Dendritic cell treated with granulocyte-macrophage colony-stimulating factor and Interleukin-4, amounts not matched to agents 40 ng/mL and 50 ng/mL, for 4 days (primary cell): ENCODE measurements at regions not wholly inside any gene's neighbourhood (a gene's known extent, or its start where the extent isn't known, plus 50 kb on each side); places are given as distances from the start of the nearest gene placed in this dataset.

Experiments
- H3K27ac Mint-ChIP-seq: one replicate; pipeline ENCODE4 v1.8.0; 2022; ENCODE audit warnings: mild to moderate bottlenecking, mixed read lengths
- H3K27me3 Mint-ChIP-seq: one replicate; pipeline ENCODE4 v1.8.0; 2022; ENCODE audit warnings: mild to moderate bottlenecking, mixed read lengths
- H3K36me3 Mint-ChIP-seq: one replicate; pipeline ENCODE4 v1.8.0; 2022; ENCODE audit warnings: low read depth, mixed read lengths
- H3K4me1 Mint-ChIP-seq: one replicate; pipeline ENCODE4 v1.8.0; 2022; ENCODE audit warnings: low read depth, mixed read lengths
- H3K4me3 Mint-ChIP-seq: one replicate; pipeline ENCODE4 v1.8.0; 2022; ENCODE audit warnings: mild to moderate bottlenecking, moderate library complexity, mixed read lengths
- H3K9me3 Mint-ChIP-seq: one replicate; pipeline ENCODE4 v1.8.0; 2022; ENCODE audit warnings: mixed read lengths
- intact Hi-C: fragments of 100-400 bp; cut with micrococcal nuclease; formaldehyde crosslinking; loops from one replicate; pipeline ENCODE4 v1.15.0; 2022

GRCh38 chr2:59889305-59889704 lies 664.1 kb downstream of the BCL11A start:
- Mint-ChIP-seq H3K27me3 (no peaks in the 10 kb centered on the region), H3K4me1 (no peaks in the 10 kb centered on the region), H3K9me3 (no peaks in the 10 kb centered on the region), H3K27ac (no peak overlapping the region), H3K36me3 (no peaks in the 10 kb centered on the region), H3K4me3 (no peak overlapping the region)
- intact Hi-C loops = no loop called here

GRCh38 chr2:59888706-59889105 lies 664.7 kb downstream of the BCL11A start:
- Mint-ChIP-seq H3K4me3 (no peak overlapping the region), H3K9me3 (no peaks in the 10 kb centered on the region), H3K4me1 (no peaks in the 10 kb centered on the region), H3K36me3 (no peaks in the 10 kb centered on the region), H3K27me3 (no peaks in the 10 kb centered on the region), H3K27ac (no peak overlapping the region)
- intact Hi-C loops = no loop called here

GRCh38 chr2:59888015-59888414 lies 665.4 kb downstream of the BCL11A start:
- Mint-ChIP-seq H3K4me1 (no peaks in the 10 kb centered on the region), H3K27ac (no peak overlapping the region), H3K27me3 (no peaks in the 10 kb centered on the region), H3K9me3 (no peaks in the 10 kb centered on the region), H3K4me3 (no peak overlapping the region), H3K36me3 (no peaks in the 10 kb centered on the region)
- intact Hi-C loops = no loop called here

- Mint-ChIP-seq H3K27ac (no peak overlapping the region), H3K27me3 (no peaks in the 10 kb centered on the region), H3K4me1 (no peaks in the 10 kb centered on the region), H3K9me3 (no peaks in the 10 kb centered on the region), H3K4me3 (no peak overlapping the region), H3K36me3 (no peaks in the 10 kb centered on the region)
- intact Hi-C loops = no loop called here
Observed at GRCh38 chr2:59887366-59887765, 666.1 kb downstream of the BCL11A start.

- Mint-ChIP-seq H3K9me3 (no peaks in the 10 kb centered on the region), H3K36me3 (no peaks in the 10 kb centered on the region), H3K27ac (no peak overlapping the region), H3K4me3 (no peak overlapping the region), H3K4me1 (no peaks in the 10 kb centered on the region), H3K27me3 (no peaks in the 10 kb centered on the region)
- intact Hi-C loops = no loop called here
Observed at GRCh38 chr2:59886759-59887158, 666.7 kb downstream of the BCL11A start.

GRCh38 chr2:59885541-59885940 lies 667.9 kb downstream of the BCL11A start:
- Mint-ChIP-seq H3K9me3 (no peaks in the 10 kb centered on the region), H3K4me3 (no peak overlapping the region), H3K4me1 (no peaks in the 10 kb centered on the region), H3K36me3 (no peaks in the 10 kb centered on the region), H3K27ac (no peak overlapping the region), H3K27me3 (no peaks in the 10 kb centered on the region)
- intact Hi-C loops = no loop called here

- intact Hi-C loops = no loop called here
- Mint-ChIP-seq H3K9me3 (no peaks in the 10 kb centered on the region), H3K4me3 (no peak overlapping the region), H3K27ac (no peak overlapping the region), H3K4me1 (no peaks in the 10 kb centered on the region), H3K36me3 (no peaks in the 10 kb centered on the region), H3K27me3 (no peaks in the 10 kb centered on the region)
Observed at GRCh38 chr2:59884166-59884565, 669.3 kb downstream of the BCL11A start.

- intact Hi-C loops = no loop called here
- H3K9me3 Mint-ChIP-seq = no peaks in the 10 kb centered on the region
Observed at GRCh38 chr2:59882822-59883221, 670.6 kb downstream of the BCL11A start.

GRCh38 chr2:59882279-59882678 lies 671.2 kb downstream of the BCL11A start:
- Mint-ChIP-seq H3K4me1 (no peaks in the 10 kb centered on the region), H3K4me3 (no peak overlapping the region), H3K36me3 (no peaks in the 10 kb centered on the region), H3K9me3 (no peaks in the 10 kb centered on the region), H3K27ac (no peak overlapping the region), H3K27me3 (no peaks in the 10 kb centered on the region)
- intact Hi-C loops = no loop called here

More at GRCh38 chr2:59882822-59883221, 670.6 kb downstream of the BCL11A start:
- Mint-ChIP-seq H3K36me3 (no peaks in the 10 kb centered on the region), H3K4me1 (no peaks in the 10 kb centered on the region), H3K27ac (no peak overlapping the region), H3K4me3 (no peak overlapping the region), H3K27me3 (no peaks in the 10 kb centered on the region)

GRCh38 chr2:59881218-59881617 lies 672.2 kb downstream of the BCL11A start:
- Mint-ChIP-seq H3K36me3 (no peaks in the 10 kb centered on the region), H3K4me3 (no peak overlapping the region), H3K27me3 (no peaks in the 10 kb centered on the region), H3K9me3 (no peaks in the 10 kb centered on the region), H3K4me1 (no peaks in the 10 kb centered on the region), H3K27ac (no peak overlapping the region)
- intact Hi-C loops = no loop called here

- H3K27ac Mint-ChIP-seq = no peak overlapping the region
- no peaks in the 10 kb centered on the region for H3K9me3 Mint-ChIP-seq
- H3K4me1 Mint-ChIP-seq = no peaks in the 10 kb centered on the region
- no peaks in the 10 kb centered on the region for H3K27me3 Mint-ChIP-seq
- no peaks in the 10 kb centered on the region for H3K36me3 Mint-ChIP-seq
- H3K4me3 Mint-ChIP-seq = no peak overlapping the region
- intact Hi-C loops = no loop called here
Observed at GRCh38 chr2:59879700-59880131, 673.7 kb downstream of the BCL11A start.

- Mint-ChIP-seq H3K9me3 (no peaks in the 10 kb centered on the region), H3K36me3 (no peaks in the 10 kb centered on the region), H3K27me3 (no peaks in the 10 kb centered on the region), H3K27ac (no peak overlapping the region), H3K4me1 (no peaks in the 10 kb centered on the region), H3K4me3 (no peak overlapping the region)
- intact Hi-C loops = no loop called here
Observed at GRCh38 chr2:59875836-59876235, 677.6 kb downstream of the BCL11A start.

GRCh38 chr2:59874971-59875755 lies 678.3 kb downstream of the BCL11A start:
- intact Hi-C loops = no loop called here
- H3K27me3 Mint-ChIP-seq = no peaks in the 10 kb centered on the region
- H3K36me3 Mint-ChIP-seq = no peaks in the 10 kb centered on the region
- H3K9me3 Mint-ChIP-seq = no peaks in the 10 kb centered on the region
- H3K4me3 Mint-ChIP-seq = no peak overlapping the region
- no peak overlapping the region for H3K27ac Mint-ChIP-seq
- no peaks in the 10 kb centered on the region for H3K4me1 Mint-ChIP-seq

- intact Hi-C loops = no loop called here
- H3K9me3 Mint-ChIP-seq = no peaks in the 10 kb centered on the region
- H3K4me3 Mint-ChIP-seq = no peak overlapping the region
- H3K4me1 Mint-ChIP-seq = no peaks in the 10 kb centered on the region
- no peaks in the 10 kb centered on the region for H3K36me3 Mint-ChIP-seq
- H3K27me3 Mint-ChIP-seq = no peaks in the 10 kb centered on the region
- no peak overlapping the region for H3K27ac Mint-ChIP-seq
Observed at GRCh38 chr2:59874361-59874760, 679.1 kb downstream of the BCL11A start.

- intact Hi-C loops = no loop called here
Observed at GRCh38 chr2:59871830-59872229, 681.6 kb downstream of the BCL11A start.

More at GRCh38 chr2:59871830-59872229, 681.6 kb downstream of the BCL11A start:
- no peaks in the 10 kb centered on the region for H3K36me3 Mint-ChIP-seq
- H3K9me3 Mint-ChIP-seq = no peaks in the 10 kb centered on the region
- no peak overlapping the region for H3K27ac Mint-ChIP-seq
- no peaks in the 10 kb centered on the region for H3K4me1 Mint-ChIP-seq
- H3K27me3 Mint-ChIP-seq = no peaks in the 10 kb centered on the region
- H3K4me3 Mint-ChIP-seq = no peak overlapping the region
